ENCODE measurements at regions not wholly inside any gene's neighbourhood (a gene's known extent, or its start where the extent isn't known, plus 50 kb on each side); places are given as distances from the start of the nearest gene placed in this dataset.

- WGBS (ENCODE audit: extremely low coverage, insufficient coverage, low lambda C conversion rate): no CpG with 5 or more reads among the region's 12 CpGs
These were observed 60.0 kb upstream of the ZFAND3 start for GRCh38 chr6:37759221-37760144.

GRCh38 chr6:37758647-37759046, 60.9 kb upstream of the ZFAND3 start:
- Histone ChIP-seq H2AK5ac (ENCODE audit: low read length) (no peak overlapping the region), H2BK120ac (ENCODE audit: low read depth, low read length) (no peak overlapping the region), H3K79me1 (ENCODE audit: low read length) (no peaks in the 10 kb centered on the region), H3K4me3 (ENCODE audit: low read length) (no peak overlapping the region), H2BK5ac (ENCODE audit: low read length) (no peak overlapping the region), H3K4me2 (ENCODE audit: low read length) (no peak overlapping the region), H2BK15ac (replicated peaks; ENCODE audit: low read depth) (no peak overlapping the region), H4K5ac (ENCODE audit: low read length) (no peak overlapping the region), H3K56ac (ENCODE audit: low read length) (no peak overlapping the region), H3K18ac (ENCODE audit: low read length) (no peak overlapping the region), H3K4me1 (ENCODE audit: control insufficient read depth, low read depth, low read length) (no peaks in the 10 kb centered on the region), H4K8ac (ENCODE audit: low read depth, low read length) (no peak overlapping the region), H3K79me2 (ENCODE audit: control insufficient read depth, insufficient read depth, low read length) (no peaks in the 10 kb centered on the region), H3K4ac (ENCODE audit: low read depth, low read length) (no peak overlapping the region), H3K9ac (ENCODE audit: low read length) (no peak overlapping the region), H3K23ac (ENCODE audit: low read length) (no peak overlapping the region), H3K27ac (ENCODE audit: low read depth, low read length) (no peak overlapping the region), H3K27me3 (ENCODE audit: insufficient read depth, low read length, poor library complexity) (peaks cover 35% of the 10 kb centered on the region), H3K36me3 (ENCODE audit: control insufficient read depth, insufficient read depth, low read length) (no peaks in the 10 kb centered on the region)
- no CpG with 5 or more reads among the region's 5 CpGs for WGBS (ENCODE audit: extremely low coverage, insufficient coverage, low lambda C conversion rate)
- no peak for DNase-seq

More at GRCh38 chr6:37759221-37760144, 60.0 kb upstream of the ZFAND3 start:
- Histone ChIP-seq H3K18ac (ENCODE audit: low read length) (no peak overlapping the region), H4K5ac (ENCODE audit: low read length) (no peak overlapping the region), H4K8ac (ENCODE audit: low read depth, low read length) (no peak overlapping the region), H3K4me3 (ENCODE audit: low read length) (no peak overlapping the region), H3K4ac (ENCODE audit: low read depth, low read length) (no peak overlapping the region), H3K79me2 (ENCODE audit: control insufficient read depth, insufficient read depth, low read length) (no peaks in the 10 kb centered on the region), H2AK5ac (ENCODE audit: low read length) (no peak overlapping the region), H3K9ac (ENCODE audit: low read length) (no peak overlapping the region), H3K23ac (ENCODE audit: low read length) (no peak overlapping the region), H3K56ac (ENCODE audit: low read length) (no peak overlapping the region), H2BK120ac (ENCODE audit: low read depth, low read length) (no peak overlapping the region), H3K4me2 (ENCODE audit: low read length) (no peak overlapping the region), H3K4me1 (ENCODE audit: control insufficient read depth, low read depth, low read length) (no peaks in the 10 kb centered on the region), H3K27me3 (ENCODE audit: insufficient read depth, low read length, poor library complexity) (peaks cover 35% of the 10 kb centered on the region), H3K27ac (ENCODE audit: low read depth, low read length) (no peak overlapping the region), H2BK15ac (replicated peaks; ENCODE audit: low read depth) (no peak overlapping the region), H2BK5ac (ENCODE audit: low read length) (no peak overlapping the region), H3K36me3 (ENCODE audit: control insufficient read depth, insufficient read depth, low read length) (no peaks in the 10 kb centered on the region), H3K79me1 (ENCODE audit: low read length) (no peaks in the 10 kb centered on the region)
- no peak for DNase-seq

GRCh38 chr6:37758234-37758633, 60.6 kb upstream of the MDGA1 start:
- no peak overlapping the region for H2BK120ac ChIP-seq (ENCODE audit: low read depth, low read length)
- no peak overlapping the region for H3K56ac ChIP-seq (ENCODE audit: low read length)
- no peak overlapping the region for H2BK15ac ChIP-seq (replicated peaks; ENCODE audit: low read depth)
- no peak overlapping the region for H2BK5ac ChIP-seq (ENCODE audit: low read length)
- no peak overlapping the region for H3K4me2 ChIP-seq (ENCODE audit: low read length)
- H3K79me1 ChIP-seq (ENCODE audit: low read length): no peaks in the 10 kb centered on the region
- H4K8ac ChIP-seq (ENCODE audit: low read depth, low read length): no peak overlapping the region
- H3K4me1 ChIP-seq (ENCODE audit: control insufficient read depth, low read depth, low read length): no peaks in the 10 kb centered on the region
- DNase-seq: no peak
- H3K4ac ChIP-seq (ENCODE audit: low read depth, low read length): no peak overlapping the region
- H3K79me2 ChIP-seq (ENCODE audit: control insufficient read depth, insufficient read depth, low read length): no peaks in the 10 kb centered on the region
- no peak overlapping the region for H3K27ac ChIP-seq (ENCODE audit: low read depth, low read length)
- no peak overlapping the region for H3K9ac ChIP-seq (ENCODE audit: low read length)
- H3K36me3 ChIP-seq (ENCODE audit: control insufficient read depth, insufficient read depth, low read length): no peaks in the 10 kb centered on the region
- H3K18ac ChIP-seq (ENCODE audit: low read length): no peak overlapping the region
- no peak overlapping the region for H4K5ac ChIP-seq (ENCODE audit: low read length)
- H3K23ac ChIP-seq (ENCODE audit: low read length): no peak overlapping the region
- peaks cover 33% of the 10 kb centered on the region for H3K27me3 ChIP-seq (ENCODE audit: insufficient read depth, low read length, poor library complexity)
- H3K4me3 ChIP-seq (ENCODE audit: low read length): no peak overlapping the region
- H2AK5ac ChIP-seq (ENCODE audit: low read length): no peak overlapping the region

- no peak overlapping the region for H3K4me3 ChIP-seq (ENCODE audit: low read length)
- H4K5ac ChIP-seq (ENCODE audit: low read length): no peak overlapping the region
- no peak overlapping the region for H3K4me2 ChIP-seq (ENCODE audit: low read length)
- H2BK120ac ChIP-seq (ENCODE audit: low read depth, low read length): no peak overlapping the region
- no peak overlapping the region for H3K18ac ChIP-seq (ENCODE audit: low read length)
- WGBS (ENCODE audit: extremely low coverage, insufficient coverage, low lambda C conversion rate): no CpG with 5 or more reads among the region's 2 CpGs
- H3K27ac ChIP-seq (ENCODE audit: low read depth, low read length): no peak overlapping the region
- no peak overlapping the region for H3K4ac ChIP-seq (ENCODE audit: low read depth, low read length)
- DNase-seq: no peak
- H3K27me3 ChIP-seq (ENCODE audit: insufficient read depth, low read length, poor library complexity): peaks cover 25% of the 10 kb centered on the region
- no peaks in the 10 kb centered on the region for H3K79me1 ChIP-seq (ENCODE audit: low read length)
- H3K23ac ChIP-seq (ENCODE audit: low read length): no peak overlapping the region
- H4K8ac ChIP-seq (ENCODE audit: low read depth, low read length): no peak overlapping the region
- H3K9ac ChIP-seq (ENCODE audit: low read length): no peak overlapping the region
- H3K79me2 ChIP-seq (ENCODE audit: control insufficient read depth, insufficient read depth, low read length): no peaks in the 10 kb centered on the region
- no peak overlapping the region for H2BK15ac ChIP-seq (replicated peaks; ENCODE audit: low read depth)
- H3K56ac ChIP-seq (ENCODE audit: low read length): no peak overlapping the region
- no peak overlapping the region for H2AK5ac ChIP-seq (ENCODE audit: low read length)
- H2BK5ac ChIP-seq (ENCODE audit: low read length): no peak overlapping the region
- no peaks in the 10 kb centered on the region for H3K36me3 ChIP-seq (ENCODE audit: control insufficient read depth, insufficient read depth, low read length)
- H3K4me1 ChIP-seq (ENCODE audit: control insufficient read depth, low read depth, low read length): no peaks in the 10 kb centered on the region
These were observed 59.7 kb upstream of the MDGA1 start for GRCh38 chr6:37757381-37757780.

- no peak overlapping the region for H3K23ac ChIP-seq (ENCODE audit: low read length)
- H3K4me1 ChIP-seq (ENCODE audit: control insufficient read depth, low read depth, low read length): no peaks in the 10 kb centered on the region
- WGBS (ENCODE audit: extremely low coverage, insufficient coverage, low lambda C conversion rate): no CpG with 5 or more reads among the region's 12 CpGs
- H3K56ac ChIP-seq (ENCODE audit: low read length): no peak overlapping the region
- H3K4me2 ChIP-seq (ENCODE audit: low read length): no peak overlapping the region
- H3K79me1 ChIP-seq (ENCODE audit: low read length): no peaks in the 10 kb centered on the region
- no peaks in the 10 kb centered on the region for H3K36me3 ChIP-seq (ENCODE audit: control insufficient read depth, insufficient read depth, low read length)
- H4K5ac ChIP-seq (ENCODE audit: low read length): no peak overlapping the region
- H3K27me3 ChIP-seq (ENCODE audit: insufficient read depth, low read length, poor library complexity): peaks cover 18% of the 10 kb centered on the region
- no peak overlapping the region for H2BK120ac ChIP-seq (ENCODE audit: low read depth, low read length)
- H4K8ac ChIP-seq (ENCODE audit: low read depth, low read length): no peak overlapping the region
- H2BK5ac ChIP-seq (ENCODE audit: low read length): no peak overlapping the region
- H3K4ac ChIP-seq (ENCODE audit: low read depth, low read length): no peak overlapping the region
- no peak overlapping the region for H3K27ac ChIP-seq (ENCODE audit: low read depth, low read length)
- H2AK5ac ChIP-seq (ENCODE audit: low read length): no peak overlapping the region
- no peaks in the 10 kb centered on the region for H3K79me2 ChIP-seq (ENCODE audit: control insufficient read depth, insufficient read depth, low read length)
- no peak overlapping the region for H3K4me3 ChIP-seq (ENCODE audit: low read length)
- H3K9ac ChIP-seq (ENCODE audit: low read length): no peak overlapping the region
- no peak overlapping the region for H2BK15ac ChIP-seq (replicated peaks; ENCODE audit: low read depth)
- DNase-seq: no peak
- H3K18ac ChIP-seq (ENCODE audit: low read length): no peak overlapping the region
These were observed 58.5 kb upstream of the MDGA1 start for GRCh38 chr6:37756135-37756534.

GRCh38 chr6:37752718-37753117, 55.0 kb upstream of the MDGA1 start:
- no CpG with 5 or more reads among the region's 2 CpGs for WGBS (ENCODE audit: extremely low coverage, insufficient coverage, low lambda C conversion rate)
- H4K8ac ChIP-seq (ENCODE audit: low read depth, low read length): no peak overlapping the region
- no peaks in the 10 kb centered on the region for H3K4me1 ChIP-seq (ENCODE audit: control insufficient read depth, low read depth, low read length)
- H3K79me1 ChIP-seq (ENCODE audit: low read length): no peaks in the 10 kb centered on the region
- H3K4me2 ChIP-seq (ENCODE audit: low read length): no peak overlapping the region
- no peak overlapping the region for H2AK5ac ChIP-seq (ENCODE audit: low read length)
- H3K36me3 ChIP-seq (ENCODE audit: control insufficient read depth, insufficient read depth, low read length): no peaks in the 10 kb centered on the region
- H2BK5ac ChIP-seq (ENCODE audit: low read length): no peak overlapping the region
- peaks cover 4% of the 10 kb centered on the region for H3K27me3 ChIP-seq (ENCODE audit: insufficient read depth, low read length, poor library complexity)
- H3K9ac ChIP-seq (ENCODE audit: low read length): no peak overlapping the region
- H2BK15ac ChIP-seq (replicated peaks; ENCODE audit: low read depth): no peak overlapping the region
- no peak overlapping the region for H3K4ac ChIP-seq (ENCODE audit: low read depth, low read length)
- DNase-seq: no peak
- no peak overlapping the region for H3K4me3 ChIP-seq (ENCODE audit: low read length)
- H3K18ac ChIP-seq (ENCODE audit: low read length): no peak overlapping the region
- H3K23ac ChIP-seq (ENCODE audit: low read length): no peak overlapping the region
- no peak overlapping the region for H2BK120ac ChIP-seq (ENCODE audit: low read depth, low read length)
- no peak overlapping the region for H3K27ac ChIP-seq (ENCODE audit: low read depth, low read length)
- H3K56ac ChIP-seq (ENCODE audit: low read length): no peak overlapping the region
- H4K5ac ChIP-seq (ENCODE audit: low read length): no peak overlapping the region
- no peaks in the 10 kb centered on the region for H3K79me2 ChIP-seq (ENCODE audit: control insufficient read depth, insufficient read depth, low read length)

Measured in mesendoderm (in vitro differentiated cells).